Panc1 (cell line): ENCODE measurements at regions not wholly inside any gene's neighbourhood (a gene's known extent, or its start where the extent isn't known, plus 50 kb on each side); places are given as distances from the start of the nearest gene placed in this dataset.

Experiments
- TF ChIP-seq, protein P1 (sequence below): fragments of 450-650 bp; IDR thresholded peaks from 2 replicates; pipeline ENCODE4 v1.5.1; 2017; ENCODE audit warnings: mild to moderate bottlenecking
- TF ChIP-seq, protein P2 (sequence below), 2 experiments: IDR thresholded peaks; 2 replicates each; pipeline ENCODE4 v1.6.1; 2011 to 2012; ENCODE audit warnings: low read depth in 2 of 2, control low read depth in 1 of 2, low read length in 1 of 2, mild to moderate bottlenecking in 1 of 2, moderate library complexity in 1 of 2; ENCODE audit not compliant: insufficient read depth in 1 of 2

DNA sequence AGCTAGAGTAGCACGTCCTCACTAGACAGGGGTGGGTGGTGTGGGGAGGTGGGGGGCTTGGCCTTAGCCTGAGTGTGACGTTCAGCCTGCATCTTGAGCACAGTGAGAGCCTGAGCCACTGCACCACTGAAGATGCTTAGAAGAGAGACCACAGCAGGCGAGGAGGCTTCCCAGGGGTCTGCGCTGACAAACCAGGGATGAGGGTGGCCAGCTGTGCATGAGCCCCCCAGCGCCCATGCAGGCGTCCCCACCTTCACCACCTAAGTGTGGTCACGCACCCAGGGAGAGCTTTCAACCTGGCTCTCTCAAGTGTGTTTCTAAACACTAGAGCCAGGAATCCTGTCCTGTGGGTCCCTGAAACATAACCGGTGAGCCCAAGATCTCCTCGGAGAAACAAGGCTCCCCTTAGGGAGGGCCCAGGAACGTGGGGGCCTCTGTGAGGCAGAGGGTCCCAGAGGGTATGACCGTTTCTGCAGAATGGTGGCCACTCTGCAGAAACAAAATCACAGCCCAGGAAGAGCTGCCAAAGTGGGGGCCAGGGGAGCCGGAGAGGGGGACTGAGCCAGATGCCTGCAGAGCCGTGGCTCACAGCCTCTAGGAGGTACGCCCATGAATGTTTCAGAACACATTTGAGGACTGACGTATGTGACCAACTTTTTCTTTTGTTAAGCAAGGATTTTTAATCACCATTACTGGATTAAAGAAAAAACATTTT, 85.2 kb upstream of the INSIG1 start:
- TF ChIP-seq, protein P1, sequence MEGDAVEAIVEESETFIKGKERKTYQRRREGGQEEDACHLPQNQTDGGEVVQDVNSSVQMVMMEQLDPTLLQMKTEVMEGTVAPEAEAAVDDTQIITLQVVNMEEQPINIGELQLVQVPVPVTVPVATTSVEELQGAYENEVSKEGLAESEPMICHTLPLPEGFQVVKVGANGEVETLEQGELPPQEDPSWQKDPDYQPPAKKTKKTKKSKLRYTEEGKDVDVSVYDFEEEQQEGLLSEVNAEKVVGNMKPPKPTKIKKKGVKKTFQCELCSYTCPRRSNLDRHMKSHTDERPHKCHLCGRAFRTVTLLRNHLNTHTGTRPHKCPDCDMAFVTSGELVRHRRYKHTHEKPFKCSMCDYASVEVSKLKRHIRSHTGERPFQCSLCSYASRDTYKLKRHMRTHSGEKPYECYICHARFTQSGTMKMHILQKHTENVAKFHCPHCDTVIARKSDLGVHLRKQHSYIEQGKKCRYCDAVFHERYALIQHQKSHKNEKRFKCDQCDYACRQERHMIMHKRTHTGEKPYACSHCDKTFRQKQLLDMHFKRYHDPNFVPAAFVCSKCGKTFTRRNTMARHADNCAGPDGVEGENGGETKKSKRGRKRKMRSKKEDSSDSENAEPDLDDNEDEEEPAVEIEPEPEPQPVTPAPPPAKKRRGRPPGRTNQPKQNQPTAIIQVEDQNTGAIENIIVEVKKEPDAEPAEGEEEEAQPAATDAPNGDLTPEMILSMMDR, result no peak
- TF ChIP-seq, protein P2, sequence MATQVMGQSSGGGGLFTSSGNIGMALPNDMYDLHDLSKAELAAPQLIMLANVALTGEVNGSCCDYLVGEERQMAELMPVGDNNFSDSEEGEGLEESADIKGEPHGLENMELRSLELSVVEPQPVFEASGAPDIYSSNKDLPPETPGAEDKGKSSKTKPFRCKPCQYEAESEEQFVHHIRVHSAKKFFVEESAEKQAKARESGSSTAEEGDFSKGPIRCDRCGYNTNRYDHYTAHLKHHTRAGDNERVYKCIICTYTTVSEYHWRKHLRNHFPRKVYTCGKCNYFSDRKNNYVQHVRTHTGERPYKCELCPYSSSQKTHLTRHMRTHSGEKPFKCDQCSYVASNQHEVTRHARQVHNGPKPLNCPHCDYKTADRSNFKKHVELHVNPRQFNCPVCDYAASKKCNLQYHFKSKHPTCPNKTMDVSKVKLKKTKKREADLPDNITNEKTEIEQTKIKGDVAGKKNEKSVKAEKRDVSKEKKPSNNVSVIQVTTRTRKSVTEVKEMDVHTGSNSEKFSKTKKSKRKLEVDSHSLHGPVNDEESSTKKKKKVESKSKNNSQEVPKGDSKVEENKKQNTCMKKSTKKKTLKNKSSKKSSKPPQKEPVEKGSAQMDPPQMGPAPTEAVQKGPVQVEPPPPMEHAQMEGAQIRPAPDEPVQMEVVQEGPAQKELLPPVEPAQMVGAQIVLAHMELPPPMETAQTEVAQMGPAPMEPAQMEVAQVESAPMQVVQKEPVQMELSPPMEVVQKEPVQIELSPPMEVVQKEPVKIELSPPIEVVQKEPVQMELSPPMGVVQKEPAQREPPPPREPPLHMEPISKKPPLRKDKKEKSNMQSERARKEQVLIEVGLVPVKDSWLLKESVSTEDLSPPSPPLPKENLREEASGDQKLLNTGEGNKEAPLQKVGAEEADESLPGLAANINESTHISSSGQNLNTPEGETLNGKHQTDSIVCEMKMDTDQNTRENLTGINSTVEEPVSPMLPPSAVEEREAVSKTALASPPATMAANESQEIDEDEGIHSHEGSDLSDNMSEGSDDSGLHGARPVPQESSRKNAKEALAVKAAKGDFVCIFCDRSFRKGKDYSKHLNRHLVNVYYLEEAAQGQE (IDR thresholded peaks at IDR 0.05; ENCODE audit: insufficient read depth in 1 of 2, low read depth in 2 of 2, low read length in 1 of 2), result no peak
